CD8-positive, alpha-beta memory T cell (primary cell): ENCODE measurements at regions not wholly inside any gene's neighbourhood (a gene's known extent, or its start where the extent isn't known, plus 50 kb on each side); places are given as distances from the start of the nearest gene placed in this dataset.

ENCODE experiments used
- CTCF ChIA-PET: fragments of 350-600 bp; sonication (Branson Sonifier 250); formaldehyde crosslinking; loops from one replicate; lab custom pipeline; 2021; ENCODE audit warnings: antibody characterized with exemption; lab: Charles Lee
- POLR2A ChIA-PET: fragments of 350-600 bp; sonication (Branson Sonifier 250); formaldehyde crosslinking; loops from one replicate; lab custom pipeline; 2021; ENCODE audit warnings: antibody characterized with exemption; lab: Charles Lee
- DNase-seq, 5 donors: peaks; one replicate each; pipeline versions ENCODE4 v3.0.0 to v3.0.0-alpha.2; 2020 to 2022; ENCODE audit warnings: mixed read lengths in 1 of 5
- H3K27ac ChIP-seq: one replicate; pipeline ENCODE4 v1.7.0; 2013; ENCODE audit warnings: low read depth, mild to moderate bottlenecking, low read length, moderate library complexity
- H3K27me3 ChIP-seq: 2 replicates; pipeline ENCODE4 v1.7.0; 2013; ENCODE audit warnings: low read length, mild to moderate bottlenecking; ENCODE audit not compliant: insufficient read depth, poor library complexity, severe bottlenecking
- H3K36me3 ChIP-seq: 2 replicates; pipeline ENCODE4 v1.7.0; 2013; ENCODE audit warnings: mild to moderate bottlenecking, low read length, moderate library complexity; ENCODE audit not compliant: insufficient read depth
- H3K4me1 ChIP-seq: 2 replicates; pipeline ENCODE4 v1.7.0; 2013; ENCODE audit warnings: mild to moderate bottlenecking, low read length, moderate library complexity; ENCODE audit not compliant: insufficient read depth
- H3K4me3 ChIP-seq: 2 replicates; pipeline ENCODE4 v1.7.0; 2013; ENCODE audit warnings: mild to moderate bottlenecking, low read length
- H3K9me3 ChIP-seq: 2 replicates; pipeline ENCODE4 v1.7.0; 2013; ENCODE audit warnings: mild to moderate bottlenecking, low read length
- H3K27ac Mint-ChIP-seq, 8 donors: one replicate each; pipeline ENCODE4 v1.8.0; 2020 to 2021; ENCODE audit warnings: mixed read lengths in 8 of 8, mild to moderate bottlenecking in 6 of 8, inconsistent platforms in 3 of 8, moderate library complexity in 3 of 8
- H3K27me3 Mint-ChIP-seq, 2 donors: one replicate each; pipeline ENCODE4 v1.8.0; 2020 to 2021; ENCODE audit warnings: mixed read lengths in 2 of 2, mild to moderate bottlenecking in 1 of 2, moderate library complexity in 1 of 2
- H3K36me3 Mint-ChIP-seq, 3 donors: one replicate each; pipeline ENCODE4 v1.8.0; 2020 to 2021; ENCODE audit warnings: mixed read lengths in 3 of 3, inconsistent platforms in 1 of 3, mild to moderate bottlenecking in 1 of 3
- H3K4me1 Mint-ChIP-seq, 3 donors: one replicate each; pipeline ENCODE4 v1.8.0; 2020 to 2021; ENCODE audit warnings: mixed read lengths in 3 of 3, inconsistent platforms in 1 of 3, mild to moderate bottlenecking in 1 of 3
- H3K4me3 Mint-ChIP-seq, 7 donors: one replicate each; pipeline ENCODE4 v1.8.0; 2020 to 2021; ENCODE audit warnings: mixed read lengths in 7 of 7, mild to moderate bottlenecking in 6 of 7, moderate library complexity in 4 of 7, inconsistent platforms in 2 of 7
- H3K9me3 Mint-ChIP-seq, 5 donors: one replicate each; pipeline ENCODE4 v1.8.0; 2020 to 2022; ENCODE audit warnings: mixed read lengths in 5 of 5, mild to moderate bottlenecking in 3 of 5, moderate library complexity in 2 of 5, inconsistent platforms in 1 of 5

DNA sequence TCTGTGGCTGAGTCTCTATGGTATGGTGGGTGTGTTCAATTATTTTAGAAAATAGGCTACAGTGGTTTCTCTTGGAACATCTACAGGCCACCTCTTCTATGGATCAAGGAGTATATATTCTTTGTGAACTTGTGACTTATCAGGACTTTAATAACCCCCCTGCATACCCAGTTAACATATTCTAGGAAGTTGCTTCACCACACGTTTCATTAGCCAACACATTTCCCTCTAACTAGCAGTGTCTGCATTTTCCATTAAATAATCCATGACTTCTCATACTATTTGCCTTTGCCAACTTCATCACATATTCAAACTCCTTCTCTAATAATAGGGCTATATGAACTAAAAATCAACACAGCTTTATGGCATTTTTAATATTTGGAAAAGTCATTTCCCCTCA, 187.6 kb upstream of the ARL4C start:
- ChIA-PET POLR2A (no interaction called here), CTCF (no interaction called here)
- Mint-ChIP-seq H3K9me3 (no peaks in the 10 kb centered on the region), H3K4me3 (no peak overlapping the region), H3K4me1 (no peaks in the 10 kb centered on the region), H3K27me3 (peaks cover 2 to 4% of the 10 kb centered on the region in 2 donors), H3K27ac (no peak overlapping the region), H3K36me3 (no peaks in the 10 kb centered on the region)
- Histone ChIP-seq H3K9me3 (no peaks in the 10 kb centered on the region), H3K4me3 (no peak overlapping the region), H3K4me1 (no peaks in the 10 kb centered on the region), H3K27ac (no peak overlapping the region), H3K27me3 (no peaks in the 10 kb centered on the region), H3K36me3 (no peaks in the 10 kb centered on the region)
- DNase-seq: no peak

DNA sequence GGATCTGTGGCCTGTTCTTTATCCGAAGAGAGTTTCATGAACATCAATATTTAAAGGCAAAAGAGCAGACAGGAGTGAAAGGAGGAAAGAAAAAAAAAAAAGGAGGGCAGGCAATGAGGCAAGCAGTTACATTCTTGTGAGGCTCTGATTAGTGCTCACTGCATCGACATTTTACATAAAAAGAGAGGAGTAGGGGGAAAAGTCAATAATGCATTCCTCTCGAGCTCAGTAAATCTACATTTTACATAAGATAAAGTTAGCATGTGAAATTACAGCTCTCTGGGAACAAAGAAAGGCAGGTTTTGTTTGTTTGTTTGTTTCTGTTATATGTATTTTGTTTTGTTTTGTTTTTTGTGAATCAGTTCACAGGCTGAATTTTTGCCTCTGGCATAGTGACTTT, 187.1 kb upstream of the ARL4C start:
- no peaks in the 10 kb centered on the region for H3K27me3 ChIP-seq
- H3K9me3 ChIP-seq: no peaks in the 10 kb centered on the region
- no peak for DNase-seq
- no peaks in the 10 kb centered on the region for H3K4me1 ChIP-seq
- Mint-ChIP-seq H3K27ac (no peak overlapping the region), H3K27me3 (peaks cover 5 to 6% of the 10 kb centered on the region in 2 donors), H3K36me3 (no peaks in the 10 kb centered on the region), H3K9me3 (no peaks in the 10 kb centered on the region), H3K4me3 (no peak overlapping the region), H3K4me1 (no peaks in the 10 kb centered on the region)
- no peaks in the 10 kb centered on the region for H3K36me3 ChIP-seq
- POLR2A ChIA-PET: no interaction called here
- CTCF ChIA-PET: no interaction called here
- no peak overlapping the region for H3K27ac ChIP-seq
- H3K4me3 ChIP-seq: no peak overlapping the region

DNA sequence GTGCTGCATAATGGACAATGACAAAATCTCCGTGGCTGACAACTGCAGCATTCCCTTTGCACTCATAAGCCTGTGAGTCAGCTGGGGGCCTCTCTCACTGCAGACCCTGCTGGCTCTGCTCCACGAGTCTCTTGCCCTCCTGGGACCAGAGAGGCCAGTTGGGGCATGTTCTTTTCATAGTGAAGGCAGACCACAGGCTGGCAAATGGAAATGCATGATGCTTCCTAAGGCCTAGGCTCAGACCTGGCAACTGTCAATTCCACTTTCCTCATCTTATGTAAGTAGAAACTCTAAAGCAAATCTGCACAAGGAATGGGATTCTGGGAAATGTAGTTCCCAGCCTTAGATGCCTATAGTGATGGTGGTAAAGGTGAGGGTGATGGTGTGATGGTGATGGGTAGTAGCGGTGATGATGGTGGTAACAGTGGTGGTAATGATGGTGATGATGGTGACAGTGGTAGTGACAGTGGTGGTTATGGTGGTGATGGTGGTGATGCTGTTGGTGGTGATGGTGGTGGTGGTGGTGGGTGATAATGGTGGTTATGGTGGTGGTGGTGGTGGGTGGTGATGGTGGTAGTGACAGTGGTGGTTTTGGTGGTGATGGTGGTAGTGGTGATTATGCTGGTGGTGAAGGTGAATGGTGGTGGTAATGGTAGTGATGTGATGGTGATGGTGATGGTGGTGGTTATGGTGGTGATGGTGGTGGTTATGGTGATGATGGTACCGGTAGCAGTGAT, 185.8 kb upstream of the ARL4C start:
- H3K27me3 Mint-ChIP-seq: peaks cover 13% of the 10 kb centered on the region in 2 donors
- no peak overlapping the region for H3K27ac ChIP-seq
- H3K36me3 Mint-ChIP-seq: no peaks in the 10 kb centered on the region
- no peaks in the 10 kb centered on the region for H3K27me3 ChIP-seq
- H3K4me1 Mint-ChIP-seq: no peaks in the 10 kb centered on the region
- H3K4me3 Mint-ChIP-seq: no peak overlapping the region
- no peak overlapping the region for H3K4me3 ChIP-seq
- no peaks in the 10 kb centered on the region for H3K36me3 ChIP-seq
- POLR2A ChIA-PET: no interaction called here
- no peaks in the 10 kb centered on the region for H3K9me3 Mint-ChIP-seq
- H3K27ac Mint-ChIP-seq: no peak overlapping the region
- no peaks in the 10 kb centered on the region for H3K4me1 ChIP-seq
- no peak for DNase-seq
- CTCF ChIA-PET: no interaction called here
- no peaks in the 10 kb centered on the region for H3K9me3 ChIP-seq

DNA sequence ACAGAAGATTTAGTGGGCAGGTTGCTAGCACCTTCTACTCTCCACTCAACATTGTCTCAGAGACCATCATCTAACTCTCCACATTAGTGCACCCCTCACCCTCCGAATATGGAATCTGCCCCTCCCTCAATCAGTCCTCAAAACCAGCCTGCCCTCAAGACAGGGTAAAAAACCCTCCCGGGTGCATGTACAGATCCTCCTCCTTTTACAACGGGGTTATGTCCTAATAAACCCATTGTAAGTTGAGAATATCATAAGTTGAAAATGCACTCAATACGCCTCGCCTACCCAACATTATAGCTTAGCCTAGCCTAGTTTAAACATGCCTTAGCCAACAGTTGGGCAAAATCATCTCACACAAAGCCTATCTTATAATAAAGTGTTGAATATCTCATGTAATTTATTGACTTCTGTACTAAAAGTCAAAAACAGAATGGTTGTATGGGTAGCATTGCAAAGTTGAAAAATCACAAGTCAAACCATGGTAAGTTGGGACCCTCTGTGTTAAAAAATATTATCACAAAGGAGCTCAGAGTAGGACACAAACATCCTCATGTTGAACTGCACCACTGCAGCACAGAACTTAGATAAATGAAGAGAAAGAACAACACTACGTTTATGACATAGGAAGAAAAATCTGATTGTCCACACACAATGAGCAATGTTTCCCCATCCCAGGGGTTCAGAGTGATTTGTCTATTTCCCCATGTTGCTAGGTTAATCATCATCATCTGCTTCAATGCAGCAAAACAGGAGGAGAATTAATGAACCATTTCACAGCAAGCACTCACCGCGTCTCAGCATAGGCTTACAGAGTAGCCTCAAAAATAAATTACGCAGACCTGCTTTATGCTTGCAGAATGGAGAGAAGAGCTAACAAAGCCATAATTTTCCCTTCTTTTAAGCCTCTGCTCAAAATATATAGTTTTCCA, 184.1 kb upstream of the ARL4C start:
- CTCF ChIA-PET: no interaction called here

DNA sequence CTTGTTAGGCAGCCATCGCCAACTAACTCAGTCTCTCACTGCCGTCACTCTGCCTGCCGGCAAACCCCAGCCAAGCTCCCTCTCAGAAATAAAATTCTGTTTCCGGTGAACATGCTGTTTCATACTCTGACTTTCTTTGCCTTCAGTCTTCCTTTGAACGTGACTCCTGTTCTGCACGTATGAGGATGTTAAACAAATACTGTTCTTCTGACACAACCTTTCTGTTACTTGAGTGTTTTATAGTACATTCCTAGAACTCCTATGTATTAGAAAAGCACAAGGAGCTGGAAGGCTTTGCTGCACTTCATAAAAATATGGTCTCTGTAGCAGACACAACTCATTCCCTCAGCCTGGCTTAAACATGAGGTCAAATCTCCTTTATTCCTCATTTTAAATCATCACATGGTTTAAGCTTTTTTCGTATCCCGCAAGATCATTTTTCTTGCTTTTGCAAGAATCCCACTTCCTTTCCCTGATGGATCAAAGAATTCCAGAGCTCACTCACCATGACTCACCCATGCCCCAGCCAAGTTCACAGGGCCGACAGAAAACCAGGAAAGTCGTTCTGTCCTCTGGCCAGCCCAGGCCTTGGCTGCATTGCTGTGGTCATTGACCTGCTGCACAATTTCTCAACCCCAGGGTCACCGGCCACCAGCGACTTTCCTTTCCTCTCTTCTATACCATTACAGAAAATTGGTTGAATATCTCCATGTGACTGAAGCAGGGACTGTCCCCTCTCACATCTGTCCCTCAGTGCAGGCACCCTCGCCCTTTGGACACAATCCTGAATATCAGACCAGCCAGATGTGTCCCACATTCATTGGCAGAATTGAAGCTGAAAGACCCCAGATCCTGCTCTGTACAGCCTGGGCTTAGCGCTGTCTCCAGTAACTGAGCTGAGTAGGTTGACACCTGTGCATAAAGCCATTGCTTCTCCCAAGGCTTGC, 183.1 kb upstream of the ARL4C start:
- H3K27me3 Mint-ChIP-seq: peaks cover 14 to 20% of the 10 kb centered on the region in 2 donors
- ChIA-PET CTCF (no interaction called here), POLR2A (no interaction called here)
- no peaks in the 10 kb centered on the region for H3K36me3 Mint-ChIP-seq
- no peak overlapping the region for H3K4me3 ChIP-seq
- H3K4me3 Mint-ChIP-seq: no peak overlapping the region
- H3K9me3 ChIP-seq: no peaks in the 10 kb centered on the region
- H3K36me3 ChIP-seq: no peaks in the 10 kb centered on the region
- H3K27ac ChIP-seq: no peak overlapping the region
- H3K4me1 ChIP-seq: no peaks in the 10 kb centered on the region
- no peak overlapping the region for H3K27ac Mint-ChIP-seq
- no peaks in the 10 kb centered on the region for H3K9me3 Mint-ChIP-seq
- H3K4me1 Mint-ChIP-seq: no peaks in the 10 kb centered on the region
- DNase-seq: no peak
- H3K27me3 ChIP-seq: no peaks in the 10 kb centered on the region

More for the DNA sequence above, 184.1 kb upstream of the ARL4C start:
- Mint-ChIP-seq H3K4me3 (no peak overlapping the region), H3K9me3 (no peaks in the 10 kb centered on the region), H3K4me1 (no peaks in the 10 kb centered on the region), H3K36me3 (no peaks in the 10 kb centered on the region), H3K27me3 (peaks cover 13 to 20% of the 10 kb centered on the region in 2 donors), H3K27ac (no peak overlapping the region)
- Histone ChIP-seq H3K9me3 (no peaks in the 10 kb centered on the region), H3K4me1 (no peaks in the 10 kb centered on the region), H3K27me3 (no peaks in the 10 kb centered on the region), H3K4me3 (no peak overlapping the region), H3K27ac (no peak overlapping the region), H3K36me3 (no peaks in the 10 kb centered on the region)
- POLR2A ChIA-PET: no interaction called here
- no peak for DNase-seq

DNA sequence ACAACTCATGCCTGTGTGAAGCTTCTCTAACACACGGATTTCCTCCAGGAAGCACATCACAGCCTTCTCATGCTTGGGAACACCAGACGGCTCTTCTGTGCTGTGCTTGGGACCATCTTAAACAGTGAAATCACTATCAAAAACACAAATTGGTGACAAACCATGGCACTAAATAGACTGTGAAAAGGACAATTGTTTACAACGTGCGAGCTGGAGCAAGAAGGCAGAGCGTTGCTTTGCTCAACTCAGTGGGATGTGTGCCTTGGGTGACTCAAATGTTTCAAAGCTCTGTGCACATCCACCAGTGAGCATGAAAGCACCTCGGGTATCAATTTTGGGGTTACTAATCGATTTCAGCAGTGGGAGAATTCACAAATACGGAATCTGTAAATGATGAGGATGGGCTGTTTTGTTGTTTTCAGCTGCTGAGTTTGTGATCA, 182.4 kb upstream of the ARL4C start:
- CTCF ChIA-PET: no interaction called here
- H3K27ac ChIP-seq: no peak overlapping the region
- no peaks in the 10 kb centered on the region for H3K4me1 Mint-ChIP-seq

GRCh38 chr2:234678711-234679110, 181.8 kb upstream of the ARL4C start:
- no peak for DNase-seq
- Histone ChIP-seq H3K36me3 (no peaks in the 10 kb centered on the region), H3K4me1 (no peaks in the 10 kb centered on the region), H3K4me3 (no peak overlapping the region), H3K27ac (no peak overlapping the region), H3K27me3 (no peaks in the 10 kb centered on the region), H3K9me3 (no peaks in the 10 kb centered on the region)
- Mint-ChIP-seq H3K4me3 (no peak overlapping the region), H3K27me3 (peaks cover 17 to 20% of the 10 kb centered on the region in 2 donors), H3K9me3 (no peaks in the 10 kb centered on the region), H3K27ac (no peak overlapping the region), H3K4me1 (no peaks in the 10 kb centered on the region), H3K36me3 (no peaks in the 10 kb centered on the region)
- POLR2A ChIA-PET: no interaction called here
- CTCF ChIA-PET: no interaction called here

More for the DNA sequence above, 182.4 kb upstream of the ARL4C start:
- H3K9me3 Mint-ChIP-seq: no peaks in the 10 kb centered on the region
- no peaks in the 10 kb centered on the region for H3K36me3 ChIP-seq
- H3K9me3 ChIP-seq: no peaks in the 10 kb centered on the region
- no peaks in the 10 kb centered on the region for H3K27me3 ChIP-seq
- POLR2A ChIA-PET: no interaction called here
- H3K27me3 Mint-ChIP-seq: peaks cover 17 to 20% of the 10 kb centered on the region in 2 donors
- H3K4me3 Mint-ChIP-seq: no peak overlapping the region
- no peak for DNase-seq
- H3K4me3 ChIP-seq: no peak overlapping the region
- H3K36me3 Mint-ChIP-seq: no peaks in the 10 kb centered on the region
- H3K27ac Mint-ChIP-seq: no peak overlapping the region
- no peaks in the 10 kb centered on the region for H3K4me1 ChIP-seq
